ENCODE measurements at regions not wholly inside any gene's neighbourhood (a gene's known extent, or its start where the extent isn't known, plus 50 kb on each side); places are given as distances from the start of the nearest gene placed in this dataset.

DNA sequence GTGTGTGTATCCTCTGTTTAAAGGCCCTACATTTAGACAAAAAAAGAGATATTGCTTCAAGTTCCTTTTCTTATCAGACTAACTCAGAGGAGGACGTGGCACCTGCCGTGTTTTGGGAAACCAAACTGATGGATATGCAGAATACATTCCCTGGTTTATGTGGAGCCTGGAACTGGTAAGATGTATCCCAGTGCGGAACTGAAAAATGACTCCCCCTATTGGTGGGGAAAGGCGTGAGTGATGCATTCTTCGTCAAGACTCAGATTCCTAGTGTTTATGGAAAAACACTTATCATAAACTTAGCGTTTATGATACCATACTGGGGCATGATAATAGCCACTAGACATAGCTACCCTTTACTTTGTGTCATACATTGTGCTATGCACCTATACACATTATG, 154.2 kb downstream of the ZNF326 start:
- H2AFZ ChIP-seq (ENCODE audit: low read length, unreplicated experiment): no peak overlapping the region
- no peaks in the 10 kb centered on the region for H3K4me1 ChIP-seq (ENCODE audit: control insufficient read depth, insufficient read depth, low read length, unreplicated experiment)
- H3K4me3 ChIP-seq (ENCODE audit: low read depth, low read length): no peak overlapping the region
- H3K79me2 ChIP-seq (ENCODE audit: control insufficient read depth, insufficient read depth, low read length, unreplicated experiment): no peaks in the 10 kb centered on the region
- no peaks in the 10 kb centered on the region for H3K27me3 ChIP-seq (ENCODE audit: insufficient read depth, low read length)
- H3K27ac ChIP-seq (ENCODE audit: low read depth, low read length): no peak overlapping the region
- no peaks in the 10 kb centered on the region for H3K36me3 ChIP-seq (ENCODE audit: insufficient read depth, low read length)

DNA sequence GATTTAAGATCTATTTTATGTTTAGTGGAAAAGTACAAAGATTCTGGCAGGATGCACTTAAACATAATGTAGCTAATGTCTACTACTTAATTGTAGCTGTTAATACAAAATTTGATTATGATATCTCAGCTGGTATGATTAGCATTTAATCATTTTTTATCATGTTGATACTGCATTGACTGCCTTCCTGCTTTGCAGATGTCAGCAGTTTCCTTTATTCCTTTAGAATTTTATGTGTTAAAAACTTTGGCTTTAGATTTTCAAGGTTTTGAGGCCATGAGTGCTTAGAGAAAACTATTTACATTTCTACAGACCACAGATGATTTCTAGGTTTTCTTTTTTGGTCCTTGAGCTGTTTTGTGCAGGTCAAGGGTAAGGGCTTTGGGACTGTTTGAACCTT, 152.2 kb downstream of the ZNF326 start:
- Histone ChIP-seq H3K4me1 (ENCODE audit: control insufficient read depth, insufficient read depth, low read length, unreplicated experiment) (no peaks in the 10 kb centered on the region), H3K4me3 (ENCODE audit: low read depth, low read length) (no peak overlapping the region), H3K27me3 (ENCODE audit: insufficient read depth, low read length) (no peaks in the 10 kb centered on the region), H3K79me2 (ENCODE audit: control insufficient read depth, insufficient read depth, low read length, unreplicated experiment) (no peaks in the 10 kb centered on the region), H3K27ac (ENCODE audit: low read depth, low read length) (no peak overlapping the region), H2AFZ (ENCODE audit: low read length, unreplicated experiment) (no peak overlapping the region), H3K36me3 (ENCODE audit: insufficient read depth, low read length) (no peaks in the 10 kb centered on the region)

DNA sequence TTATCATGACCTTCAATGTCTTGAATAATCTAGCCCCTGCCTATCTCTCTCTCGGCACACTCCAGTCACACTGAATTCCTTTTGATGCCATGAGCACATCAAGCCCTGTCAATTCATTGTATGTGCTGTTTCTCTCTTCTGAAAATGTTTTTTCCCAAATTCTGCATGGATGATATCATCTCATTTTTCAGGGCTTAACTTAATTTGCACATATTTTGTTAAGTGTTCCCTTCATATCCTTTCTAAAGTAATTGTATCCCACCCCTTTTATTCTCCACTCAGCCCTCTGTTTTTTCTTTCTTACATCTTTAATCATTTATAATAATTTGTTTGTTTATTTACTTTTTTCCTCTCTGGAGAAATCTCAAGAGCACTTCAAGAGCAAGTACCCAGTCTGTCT, 149.9 kb downstream of the ZNF326 start:
- Histone ChIP-seq H3K4me1 (ENCODE audit: control insufficient read depth, insufficient read depth, low read length, unreplicated experiment) (no peaks in the 10 kb centered on the region), H3K27ac (ENCODE audit: low read depth, low read length) (no peak overlapping the region), H3K36me3 (ENCODE audit: insufficient read depth, low read length) (no peaks in the 10 kb centered on the region), H3K4me3 (ENCODE audit: low read depth, low read length) (no peak overlapping the region), H2AFZ (ENCODE audit: low read length, unreplicated experiment) (no peak overlapping the region), H3K27me3 (ENCODE audit: insufficient read depth, low read length) (no peaks in the 10 kb centered on the region), H3K79me2 (ENCODE audit: control insufficient read depth, insufficient read depth, low read length, unreplicated experiment) (no peaks in the 10 kb centered on the region)

DNA sequence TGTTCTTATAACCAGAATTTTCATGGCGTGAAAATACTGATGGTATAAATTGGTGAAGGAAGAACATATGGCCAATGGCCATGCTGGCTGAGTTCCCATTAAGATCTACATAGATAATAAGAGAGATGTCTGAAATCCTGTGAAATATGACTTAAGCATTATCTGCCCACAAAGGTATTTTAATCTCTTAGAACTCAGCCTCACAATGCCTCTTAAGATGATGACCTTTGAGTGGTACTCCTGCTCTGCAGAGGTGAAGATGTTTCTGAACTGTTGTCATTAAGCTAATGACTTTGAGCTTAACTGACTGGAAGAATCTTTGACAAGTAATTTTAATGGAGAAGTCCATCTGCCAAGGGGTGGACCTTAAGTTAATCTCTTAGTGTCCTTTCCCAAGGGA, 148.7 kb downstream of the ZNF326 start:
- no peaks in the 10 kb centered on the region for H3K79me2 ChIP-seq (ENCODE audit: control insufficient read depth, insufficient read depth, low read length, unreplicated experiment)
- H3K27me3 ChIP-seq (ENCODE audit: insufficient read depth, low read length): no peaks in the 10 kb centered on the region
- no peak overlapping the region for H2AFZ ChIP-seq (ENCODE audit: low read length, unreplicated experiment)
- H3K27ac ChIP-seq (ENCODE audit: low read depth, low read length): no peak overlapping the region
- H3K4me3 ChIP-seq (ENCODE audit: low read depth, low read length): no peak overlapping the region
- no peaks in the 10 kb centered on the region for H3K4me1 ChIP-seq (ENCODE audit: control insufficient read depth, insufficient read depth, low read length, unreplicated experiment)
- H3K36me3 ChIP-seq (ENCODE audit: insufficient read depth, low read length): no peaks in the 10 kb centered on the region

DNA sequence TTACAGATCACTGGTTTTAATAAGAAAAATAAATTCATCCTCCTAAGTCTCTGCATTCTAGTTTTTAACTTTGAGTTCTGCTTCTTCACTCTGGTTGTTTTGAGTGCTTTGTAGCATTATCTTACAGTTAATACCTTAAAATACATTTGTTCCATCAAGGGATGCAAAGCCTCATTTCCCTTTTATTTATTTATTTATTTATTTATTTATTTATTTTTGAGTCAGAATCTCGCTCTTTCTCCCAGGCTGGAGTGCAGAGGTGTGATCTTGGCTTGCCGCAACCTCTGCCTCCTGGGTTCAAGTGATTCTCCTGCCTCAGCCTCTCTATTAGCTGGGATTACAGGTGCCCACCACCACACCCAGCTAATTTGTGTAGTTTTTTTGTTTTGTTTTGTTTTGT, 147.8 kb downstream of the ZNF326 start:
- Histone ChIP-seq H3K36me3 (ENCODE audit: insufficient read depth, low read length) (no peaks in the 10 kb centered on the region), H3K4me1 (ENCODE audit: control insufficient read depth, insufficient read depth, low read length, unreplicated experiment) (no peaks in the 10 kb centered on the region), H3K4me3 (ENCODE audit: low read depth, low read length) (no peak overlapping the region), H3K79me2 (ENCODE audit: control insufficient read depth, insufficient read depth, low read length, unreplicated experiment) (no peaks in the 10 kb centered on the region), H3K27me3 (ENCODE audit: insufficient read depth, low read length) (no peaks in the 10 kb centered on the region), H2AFZ (ENCODE audit: low read length, unreplicated experiment) (no peak overlapping the region), H3K27ac (ENCODE audit: low read depth, low read length) (no peak overlapping the region)

DNA sequence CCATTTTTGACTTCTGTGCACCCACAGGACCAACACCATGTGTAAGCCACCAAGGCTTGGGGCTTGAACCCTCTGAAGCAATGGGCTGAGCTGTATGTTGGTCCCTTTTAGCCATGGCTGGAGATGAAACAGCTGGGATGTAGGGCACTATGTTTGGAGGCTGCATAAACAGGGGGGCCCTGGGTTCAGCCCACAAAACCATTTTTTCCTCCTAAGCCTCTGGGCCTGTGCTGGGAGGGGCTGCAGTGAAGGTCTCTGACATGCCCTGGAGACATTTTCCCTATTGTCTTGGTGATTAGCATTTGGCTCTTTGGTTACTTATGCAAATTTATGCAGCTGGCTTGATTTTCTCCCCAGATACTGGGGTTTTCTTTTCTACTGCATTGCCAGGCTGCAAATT, 144.9 kb downstream of the ZNF326 start:
- H3K27ac ChIP-seq (ENCODE audit: low read depth, low read length): no peak overlapping the region
- H2AFZ ChIP-seq (ENCODE audit: low read length, unreplicated experiment): no peak overlapping the region
- no peak overlapping the region for H3K4me3 ChIP-seq (ENCODE audit: low read depth, low read length)
- peaks cover 6% of the 10 kb centered on the region; the same call in 1 of the 2 replicates for H3K27me3 ChIP-seq (ENCODE audit: insufficient read depth, low read length)
- H3K79me2 ChIP-seq (ENCODE audit: control insufficient read depth, insufficient read depth, low read length, unreplicated experiment): no peaks in the 10 kb centered on the region
- no peaks in the 10 kb centered on the region for H3K36me3 ChIP-seq (ENCODE audit: insufficient read depth, low read length)
- H3K4me1 ChIP-seq (ENCODE audit: control insufficient read depth, insufficient read depth, low read length, unreplicated experiment): no peaks in the 10 kb centered on the region

DNA sequence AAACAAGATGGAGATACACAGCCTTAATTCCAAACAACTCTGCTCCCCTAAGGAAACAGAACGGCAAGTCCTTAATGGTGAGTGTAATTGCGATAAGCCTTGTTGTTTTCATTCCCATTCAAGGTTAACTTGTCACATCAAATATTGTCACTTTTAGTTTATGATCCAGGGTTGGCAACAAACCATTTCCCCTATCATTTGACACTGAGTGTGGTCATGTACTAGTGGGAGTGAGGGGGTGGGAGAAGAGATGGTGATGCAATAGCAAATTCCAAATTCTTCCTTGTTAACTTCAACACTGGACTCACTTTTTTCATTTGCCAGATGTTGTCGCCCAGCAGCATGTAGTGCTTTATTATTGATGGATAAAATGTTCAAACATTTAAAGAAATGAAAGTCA, 140.4 kb downstream of the ZNF326 start:
- H2AFZ ChIP-seq (ENCODE audit: low read length, unreplicated experiment): no peak overlapping the region
- no peaks in the 10 kb centered on the region for H3K36me3 ChIP-seq (ENCODE audit: insufficient read depth, low read length)
- no peak overlapping the region for H3K4me3 ChIP-seq (ENCODE audit: low read depth, low read length)
- H3K79me2 ChIP-seq (ENCODE audit: control insufficient read depth, insufficient read depth, low read length, unreplicated experiment): no peaks in the 10 kb centered on the region
- H3K4me1 ChIP-seq (ENCODE audit: control insufficient read depth, insufficient read depth, low read length, unreplicated experiment): no peaks in the 10 kb centered on the region
- peaks cover 39% of the 10 kb centered on the region for H3K27me3 ChIP-seq (ENCODE audit: insufficient read depth, low read length)
- no peak overlapping the region for H3K27ac ChIP-seq (ENCODE audit: low read depth, low read length)

DNA sequence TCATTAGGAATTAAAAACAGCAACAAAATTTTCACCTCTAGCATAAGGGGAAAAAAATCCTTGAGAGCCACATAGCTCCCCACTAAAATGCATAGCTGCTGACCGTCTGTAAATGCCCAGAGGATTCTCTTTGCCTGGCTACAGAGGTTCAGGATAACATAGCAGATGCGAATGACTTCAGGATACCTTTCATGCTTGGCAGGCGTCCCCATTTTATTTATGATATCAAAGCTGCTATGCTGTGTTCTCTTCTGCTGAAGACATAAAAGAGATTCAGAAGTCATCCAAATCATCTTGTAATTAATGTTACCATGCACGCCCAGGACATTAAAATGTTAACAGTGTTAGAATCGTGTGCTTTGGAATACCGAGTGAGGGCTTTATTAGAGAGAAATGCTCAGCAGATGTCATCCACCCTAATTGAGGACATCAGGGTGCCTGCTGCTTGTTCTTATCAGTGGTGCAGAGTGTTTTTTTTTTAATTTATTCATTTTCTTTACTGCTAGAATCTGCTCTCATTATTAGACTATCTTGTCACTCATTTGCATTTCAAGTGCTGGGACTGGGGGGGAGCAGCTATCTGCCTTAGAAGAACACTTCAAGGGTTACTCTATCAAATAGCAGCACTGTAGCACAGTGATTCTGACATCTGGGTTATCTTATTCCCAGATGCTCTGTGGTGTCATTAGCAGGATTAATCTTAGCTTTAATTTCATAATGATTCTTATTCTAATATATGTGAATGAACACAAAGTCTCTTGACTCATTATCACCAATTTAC, 139.5 kb downstream of the ZNF326 start:
- H3K4me3 ChIP-seq (ENCODE audit: low read depth, low read length): no peak overlapping the region
- peaks cover 45% of the 10 kb centered on the region for H3K27me3 ChIP-seq (ENCODE audit: insufficient read depth, low read length)
- H3K79me2 ChIP-seq (ENCODE audit: control insufficient read depth, insufficient read depth, low read length, unreplicated experiment): no peaks in the 10 kb centered on the region
- no peaks in the 10 kb centered on the region for H3K4me1 ChIP-seq (ENCODE audit: control insufficient read depth, insufficient read depth, low read length, unreplicated experiment)
- H3K36me3 ChIP-seq (ENCODE audit: insufficient read depth, low read length): no peaks in the 10 kb centered on the region
- no peak overlapping the region for H2AFZ ChIP-seq (ENCODE audit: low read length, unreplicated experiment)
- no peak overlapping the region for H3K27ac ChIP-seq (ENCODE audit: low read depth, low read length)

DNA sequence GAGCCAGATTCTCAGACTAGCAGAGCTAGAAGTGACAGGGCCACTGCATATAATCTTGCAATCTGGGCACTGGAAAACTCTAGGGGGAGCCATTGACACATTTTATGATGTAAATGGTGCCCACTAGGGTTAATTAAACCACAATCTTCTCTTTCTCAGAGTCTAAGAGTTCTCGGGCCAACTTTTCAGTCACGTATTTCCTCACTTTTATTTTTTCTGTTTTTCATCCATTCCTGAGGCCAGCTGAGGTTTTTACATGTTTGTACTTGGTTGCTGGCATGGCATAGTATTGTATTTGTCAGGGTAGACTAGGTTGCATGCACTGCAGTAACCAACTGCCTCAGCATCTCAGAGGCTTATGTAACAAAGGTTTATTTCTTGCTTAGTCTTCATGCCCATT, 138.2 kb downstream of the ZNF326 start:
- Histone ChIP-seq H3K4me3 (ENCODE audit: low read depth, low read length) (no peak overlapping the region), H3K79me2 (ENCODE audit: control insufficient read depth, insufficient read depth, low read length, unreplicated experiment) (no peaks in the 10 kb centered on the region), H2AFZ (ENCODE audit: low read length, unreplicated experiment) (no peak overlapping the region), H3K27ac (ENCODE audit: low read depth, low read length) (no peak overlapping the region), H3K36me3 (ENCODE audit: insufficient read depth, low read length) (no peaks in the 10 kb centered on the region), H3K4me1 (ENCODE audit: control insufficient read depth, insufficient read depth, low read length, unreplicated experiment) (no peaks in the 10 kb centered on the region), H3K27me3 (ENCODE audit: insufficient read depth, low read length) (peaks cover 52% of the 10 kb centered on the region)

DNA sequence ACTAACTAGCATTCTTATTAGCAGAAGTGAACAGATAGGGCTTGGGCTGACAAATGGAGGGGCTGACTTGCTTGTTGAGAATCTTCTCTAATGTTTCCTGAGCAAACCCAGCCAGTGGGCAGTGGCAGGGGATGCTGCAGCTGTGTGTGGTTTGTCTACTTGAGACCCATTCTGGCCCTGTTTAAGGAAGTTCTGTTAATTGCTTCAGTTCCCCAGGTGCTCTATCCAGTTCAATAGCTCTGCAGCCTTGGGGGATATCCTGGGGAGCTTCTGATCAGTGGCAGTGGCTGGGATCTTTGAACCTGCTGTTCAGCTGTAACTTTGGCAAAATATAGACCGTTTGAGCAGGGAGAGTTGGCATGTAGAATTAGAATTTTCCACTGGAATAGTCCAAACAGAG, 137.4 kb downstream of the ZNF326 start:
- H3K79me2 ChIP-seq (ENCODE audit: control insufficient read depth, insufficient read depth, low read length, unreplicated experiment): no peaks in the 10 kb centered on the region
- no peak overlapping the region for H3K4me3 ChIP-seq (ENCODE audit: low read depth, low read length)
- no peak overlapping the region for H3K27ac ChIP-seq (ENCODE audit: low read depth, low read length)
- no peaks in the 10 kb centered on the region for H3K36me3 ChIP-seq (ENCODE audit: insufficient read depth, low read length)
- H3K27me3 ChIP-seq (ENCODE audit: insufficient read depth, low read length): peaks cover 55% of the 10 kb centered on the region
- H3K4me1 ChIP-seq (ENCODE audit: control insufficient read depth, insufficient read depth, low read length, unreplicated experiment): no peaks in the 10 kb centered on the region
- H2AFZ ChIP-seq (ENCODE audit: low read length, unreplicated experiment): no peak overlapping the region

DNA sequence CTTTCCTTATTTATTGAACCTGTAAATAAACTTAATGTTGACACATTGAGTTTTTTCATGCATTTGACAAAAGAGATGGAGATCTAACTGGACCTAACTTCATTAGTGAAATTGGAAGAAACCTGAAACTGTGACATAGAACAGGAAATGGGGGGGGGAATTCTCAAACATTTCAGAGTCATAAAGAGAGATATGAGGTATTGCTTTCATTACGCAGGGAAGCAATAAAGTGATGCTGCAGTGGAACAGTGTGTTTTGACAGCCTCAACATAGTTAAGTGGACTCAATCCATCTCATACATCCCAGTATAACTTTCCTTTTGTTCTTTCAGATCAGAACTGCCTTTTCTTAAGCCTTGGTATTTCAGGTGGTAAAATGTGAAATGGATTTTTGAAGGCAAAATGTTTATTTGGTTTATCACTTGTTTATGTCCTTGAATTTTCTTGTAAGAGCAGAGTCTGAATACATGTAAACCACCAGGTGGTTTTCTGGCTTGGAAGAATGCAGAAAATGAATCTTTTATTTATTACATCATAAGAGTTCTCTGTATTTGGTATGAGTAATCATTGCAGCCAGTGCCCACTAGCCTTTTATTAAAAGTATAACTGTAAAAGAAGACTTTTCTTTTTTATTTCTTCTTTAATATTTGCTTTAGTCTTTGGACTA, 132.5 kb downstream of the ZNF326 start:
- Histone ChIP-seq H3K4me3 (ENCODE audit: low read depth, low read length) (no peak overlapping the region), H3K27ac (ENCODE audit: low read depth, low read length) (no peak overlapping the region), H3K36me3 (ENCODE audit: insufficient read depth, low read length) (no peaks in the 10 kb centered on the region), H2AFZ (ENCODE audit: low read length, unreplicated experiment) (no peak overlapping the region), H3K4me1 (ENCODE audit: control insufficient read depth, insufficient read depth, low read length, unreplicated experiment) (no peaks in the 10 kb centered on the region), H3K27me3 (ENCODE audit: insufficient read depth, low read length) (peaks cover 58% of the 10 kb centered on the region), H3K79me2 (ENCODE audit: control insufficient read depth, insufficient read depth, low read length, unreplicated experiment) (no peaks in the 10 kb centered on the region)
